ENCODE measurements at regions not wholly inside any gene's neighbourhood (a gene's known extent, or its start where the extent isn't known, plus 50 kb on each side); places are given as distances from the start of the nearest gene placed in this dataset.

- CTCF ChIA-PET: no interaction called here
- intact Hi-C loops (cut with micrococcal nuclease; ENCODE audit: unreplicated experiment): no loop called here
Observed at GRCh38 chr20:4083098-4083865, 65.3 kb upstream of the SMOX start.

DNA sequence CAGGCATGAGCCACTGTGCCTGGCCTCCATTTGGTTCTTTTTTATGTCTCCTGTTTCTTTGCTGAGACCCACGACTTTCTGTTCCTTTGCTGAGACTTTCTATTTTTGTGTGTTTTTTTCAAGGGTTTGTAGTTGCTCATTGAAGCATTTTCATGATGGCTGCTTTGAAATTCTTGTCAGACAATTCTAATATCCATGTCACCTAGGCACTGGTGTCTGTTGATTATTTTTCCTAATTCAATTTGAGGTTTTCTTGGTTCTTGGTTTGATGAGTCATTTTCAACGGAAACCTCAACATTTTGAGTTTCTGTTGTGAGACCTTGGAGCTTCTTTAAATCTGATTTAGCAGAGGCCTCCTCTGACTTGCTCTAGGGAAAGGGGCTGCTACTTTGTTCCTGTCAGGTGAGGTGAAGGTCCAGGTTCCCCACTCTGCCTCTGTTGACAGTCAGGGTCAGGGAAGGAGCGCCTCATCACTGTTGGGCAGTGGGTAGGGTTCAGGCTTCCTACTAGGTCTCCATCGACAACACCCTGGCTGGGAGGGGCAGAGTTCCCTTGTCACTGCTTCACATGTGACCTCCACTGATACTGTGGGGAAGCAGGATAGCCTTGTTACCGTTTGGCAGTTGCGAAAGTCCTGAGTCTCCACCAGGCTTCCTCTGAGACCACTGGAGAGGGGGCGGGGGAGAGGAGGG is 66.1 kb upstream of the SMOX start:
- no peaks in the 10 kb centered on the region for H4K20me1 ChIP-seq (ENCODE audit: insufficient read depth)
- H3K79me2 ChIP-seq (ENCODE audit: low read depth): no peaks in the 10 kb centered on the region
- no peak overlapping the region for H2AFZ ChIP-seq
- no peak overlapping the region for H3K4me3 ChIP-seq
- H3F3A ChIP-seq (ENCODE audit: insufficient read depth, low read depth): no peaks in the 10 kb centered on the region; the same call in 1 of the 2 replicates
- CTCF ChIA-PET: no interaction called here
- H3K4me1 ChIP-seq (replicated peaks; ENCODE audit: insufficient read depth): peaks cover 11% of the 10 kb centered on the region; the same call in 1 of the 2 replicates
- H3K27ac ChIP-seq: peak overlapping the region; percentile 51
- intact Hi-C loops (cut with micrococcal nuclease; ENCODE audit: unreplicated experiment): no loop called here
- no peak overlapping the region for H3K4me2 ChIP-seq
- no peaks in the 10 kb centered on the region for H3K9me2 ChIP-seq (ENCODE audit: insufficient read depth)
- H3K36me3 ChIP-seq (ENCODE audit: low read depth): no peaks in the 10 kb centered on the region
- BruUV-seq (replicated peaks): no TSS peak
- DNase-seq: peak; percentile 37 to 44
- H3K27me3 ChIP-seq (ENCODE audit: insufficient read depth, low read depth): no peaks in the 10 kb centered on the region
- TF ChIP-seq, protein P1, sequence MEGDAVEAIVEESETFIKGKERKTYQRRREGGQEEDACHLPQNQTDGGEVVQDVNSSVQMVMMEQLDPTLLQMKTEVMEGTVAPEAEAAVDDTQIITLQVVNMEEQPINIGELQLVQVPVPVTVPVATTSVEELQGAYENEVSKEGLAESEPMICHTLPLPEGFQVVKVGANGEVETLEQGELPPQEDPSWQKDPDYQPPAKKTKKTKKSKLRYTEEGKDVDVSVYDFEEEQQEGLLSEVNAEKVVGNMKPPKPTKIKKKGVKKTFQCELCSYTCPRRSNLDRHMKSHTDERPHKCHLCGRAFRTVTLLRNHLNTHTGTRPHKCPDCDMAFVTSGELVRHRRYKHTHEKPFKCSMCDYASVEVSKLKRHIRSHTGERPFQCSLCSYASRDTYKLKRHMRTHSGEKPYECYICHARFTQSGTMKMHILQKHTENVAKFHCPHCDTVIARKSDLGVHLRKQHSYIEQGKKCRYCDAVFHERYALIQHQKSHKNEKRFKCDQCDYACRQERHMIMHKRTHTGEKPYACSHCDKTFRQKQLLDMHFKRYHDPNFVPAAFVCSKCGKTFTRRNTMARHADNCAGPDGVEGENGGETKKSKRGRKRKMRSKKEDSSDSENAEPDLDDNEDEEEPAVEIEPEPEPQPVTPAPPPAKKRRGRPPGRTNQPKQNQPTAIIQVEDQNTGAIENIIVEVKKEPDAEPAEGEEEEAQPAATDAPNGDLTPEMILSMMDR (conservative IDR thresholded peaks at IDR 0.05): no peak
- no peak for TF ChIP-seq EZH2 (IDR thresholded peaks at IDR 0.05; ENCODE audit: low read depth)
- POLR2A ChIA-PET (ENCODE audit: unreplicated experiment): no interaction called here
- no peaks in the 10 kb centered on the region; the same call in 1 of the 2 replicates for H3K9me3 ChIP-seq (ENCODE audit: insufficient read depth, low read depth)

More at GRCh38 chr20:4083098-4083865, 65.3 kb upstream of the SMOX start:
- POLR2A ChIA-PET (ENCODE audit: unreplicated experiment): interaction anchor here (0.7 kb wide), 1 partner anchor 65 kb away, joined by 3 read pairs; no protein-coding TSS in a partner anchor
- Histone ChIP-seq H2AFZ (no peak overlapping the region), H3K4me1 (replicated peaks; ENCODE audit: insufficient read depth) (peaks cover 11% of the 10 kb centered on the region; the same call in 1 of the 2 replicates), H3F3A (ENCODE audit: insufficient read depth, low read depth) (no peaks in the 10 kb centered on the region; the same call in 1 of the 2 replicates), H3K27me3 (ENCODE audit: insufficient read depth, low read depth) (no peaks in the 10 kb centered on the region), H3K79me2 (ENCODE audit: low read depth) (no peaks in the 10 kb centered on the region), H3K36me3 (ENCODE audit: low read depth) (no peaks in the 10 kb centered on the region), H3K4me2 (no peak overlapping the region), H3K4me3 (no peak overlapping the region), H3K9me3 (ENCODE audit: insufficient read depth, low read depth) (no peaks in the 10 kb centered on the region; the same call in 1 of the 2 replicates), H3K27ac (no peak overlapping the region), H4K20me1 (ENCODE audit: insufficient read depth) (no peaks in the 10 kb centered on the region), H3K9me2 (ENCODE audit: insufficient read depth) (no peaks in the 10 kb centered on the region)
- BruUV-seq (replicated peaks): no TSS peak
- DNase-seq: no peak
- TF ChIP-seq, protein P1 (conservative IDR thresholded peaks at IDR 0.05): no peak
- no peak for TF ChIP-seq EZH2 (IDR thresholded peaks at IDR 0.05; ENCODE audit: low read depth)

DNA sequence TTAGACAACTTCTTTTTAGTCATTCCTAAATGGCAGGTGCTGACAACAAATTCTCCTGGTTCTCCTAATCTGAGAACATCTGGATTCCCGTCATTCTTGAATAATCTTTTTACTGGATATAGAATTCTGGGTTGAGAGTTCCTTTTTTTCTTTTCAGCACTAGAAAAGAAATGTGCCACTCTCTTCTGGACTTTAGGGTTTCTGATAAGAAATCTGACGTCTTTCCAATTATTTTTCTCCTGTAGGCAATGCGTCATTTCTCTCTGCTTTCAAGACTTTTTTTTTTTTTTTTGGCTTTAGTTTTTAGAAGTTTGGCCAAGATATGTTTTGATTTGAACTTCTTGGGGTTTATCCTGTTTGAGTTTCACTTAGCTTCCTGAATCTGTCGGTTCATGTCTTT is 66.1 kb upstream of the RNF24 start:
- peaks cover 17% of the 10 kb centered on the region for H3K4me1 ChIP-seq (replicated peaks; ENCODE audit: insufficient read depth)

More for the DNA sequence above, 66.1 kb upstream of the RNF24 start:
- H3F3A ChIP-seq (ENCODE audit: insufficient read depth, low read depth): peaks cover 6% of the 10 kb centered on the region; the same call in 1 of the 2 replicates
- no peak overlapping the region for H3K4me2 ChIP-seq
- H2AFZ ChIP-seq: no peak overlapping the region
- no peak overlapping the region for H3K4me3 ChIP-seq
- H3K36me3 ChIP-seq (ENCODE audit: low read depth): no peaks in the 10 kb centered on the region
- CTCF ChIA-PET: no interaction called here
- no peaks in the 10 kb centered on the region for H3K27me3 ChIP-seq (ENCODE audit: insufficient read depth, low read depth)
- no peak for DNase-seq
- H3K27ac ChIP-seq: no peak overlapping the region
- H3K79me2 ChIP-seq (ENCODE audit: low read depth): no peaks in the 10 kb centered on the region
- intact Hi-C loops (cut with micrococcal nuclease; ENCODE audit: unreplicated experiment): no loop called here
- H3K9me3 ChIP-seq (ENCODE audit: insufficient read depth, low read depth): no peaks in the 10 kb centered on the region; the same call in 1 of the 2 replicates
- POLR2A ChIA-PET (ENCODE audit: unreplicated experiment): no interaction called here
- TF ChIP-seq EZH2 (IDR thresholded peaks at IDR 0.05; ENCODE audit: low read depth): no peak
- TF ChIP-seq, protein P1 (conservative IDR thresholded peaks at IDR 0.05): no peak
- H3K9me2 ChIP-seq (ENCODE audit: insufficient read depth): no peaks in the 10 kb centered on the region
- no TSS peak for BruUV-seq (replicated peaks)
- no peaks in the 10 kb centered on the region for H4K20me1 ChIP-seq (ENCODE audit: insufficient read depth)

Data from PC-9 (cell line).